Activated CD4-positive, alpha-beta memory T cell treated with anti-CD3 and anti-CD28 coated beads for 36 hours (primary cell): ENCODE measurements at regions not wholly inside any gene's neighbourhood (a gene's known extent, or its start where the extent isn't known, plus 50 kb on each side); places are given as distances from the start of the nearest gene placed in this dataset.

Experiments used
- CTCF ChIA-PET: fragments of 350-600 bp; sonication (Branson Sonifier 250); formaldehyde crosslinking; loops from one replicate; lab custom pipeline; 2021; ENCODE audit warnings: antibody characterized with exemption, inconsistent platforms; lab: Charles Lee
- POLR2A ChIA-PET: fragments of 350-600 bp; sonication (Branson Sonifier 250); formaldehyde crosslinking; loops from one replicate; lab custom pipeline; 2021; ENCODE audit warnings: antibody characterized with exemption; lab: Charles Lee
- DNase-seq: peaks from one replicate; pipeline ENCODE4 v3.0.0-alpha.2; 2020
- H3K27ac Mint-ChIP-seq: one replicate; pipeline ENCODE4 v1.8.0; 2021; ENCODE audit warnings: mixed read lengths
- H3K27me3 Mint-ChIP-seq: one replicate; pipeline ENCODE4 v1.8.0; 2021; ENCODE audit warnings: mixed read lengths
- H3K36me3 Mint-ChIP-seq: one replicate; pipeline ENCODE4 v1.8.0; 2021; ENCODE audit warnings: mixed read lengths
- H3K4me1 Mint-ChIP-seq: one replicate; pipeline ENCODE4 v1.8.0; 2021; ENCODE audit warnings: low read depth, mixed read lengths
- H3K4me3 Mint-ChIP-seq: one replicate; pipeline ENCODE4 v1.8.0; 2021; ENCODE audit warnings: mild to moderate bottlenecking, mixed read lengths
- H3K9me3 Mint-ChIP-seq: one replicate; pipeline ENCODE4 v1.8.0; 2021; ENCODE audit warnings: mixed read lengths
- intact Hi-C: fragments of 100-400 bp; cut with micrococcal nuclease; formaldehyde crosslinking; loops from one replicate; pipeline ENCODE4 v1.15.1; 2023

GRCh38 chr12:74896186-74896585 is 313.5 kb downstream of the KCNC2 start:
- no peak for DNase-seq
- intact Hi-C loops, result loop anchor here (5.0 to 10.0 kb wide), 3 partner anchors 51 to 581 kb away; no protein-coding TSS in a partner anchor
- Mint-ChIP-seq H3K4me1 (peaks cover 42% of the 10 kb centered on the region), H3K27ac (no peak overlapping the region), H3K4me3 (no peak overlapping the region), H3K36me3 (no peaks in the 10 kb centered on the region), H3K27me3 (no peaks in the 10 kb centered on the region), H3K9me3 (no peaks in the 10 kb centered on the region)
- ChIA-PET CTCF (no interaction called here), POLR2A (no interaction called here)

- no peak for DNase-seq
- no peaks in the 10 kb centered on the region for H3K9me3 Mint-ChIP-seq
- no peaks in the 10 kb centered on the region for H3K36me3 Mint-ChIP-seq
- POLR2A ChIA-PET, result no interaction called here
- H3K4me3 Mint-ChIP-seq, result no peak overlapping the region
- H3K27me3 Mint-ChIP-seq, result no peaks in the 10 kb centered on the region
- intact Hi-C loops, result loop anchor here (5.0 to 10.0 kb wide), 3 partner anchors 50 to 580 kb away; no protein-coding TSS in a partner anchor
- CTCF ChIA-PET, result no interaction called here
- H3K4me1 Mint-ChIP-seq, result peaks cover 29% of the 10 kb centered on the region
- H3K27ac Mint-ChIP-seq, result peak overlapping the region; percentile 9
Measured at GRCh38 chr12:74897425-74898211, 312.0 kb downstream of the KCNC2 start.

GRCh38 chr12:74899031-74899829 is 310.4 kb downstream of the KCNC2 start:
- no peaks in the 10 kb centered on the region for H3K27me3 Mint-ChIP-seq

GRCh38 chr12:74900232-74900631 is 309.4 kb downstream of the KCNC2 start:
- ChIA-PET CTCF (no interaction called here), POLR2A (no interaction called here)
- Mint-ChIP-seq H3K36me3 (no peaks in the 10 kb centered on the region), H3K9me3 (no peaks in the 10 kb centered on the region), H3K27ac (peak overlapping the region; percentile 6), H3K4me3 (no peak overlapping the region), H3K27me3 (no peaks in the 10 kb centered on the region), H3K4me1 (peaks cover 29% of the 10 kb centered on the region)
- intact Hi-C loops, result no loop called here
- DNase-seq, result no peak

More at GRCh38 chr12:74899031-74899829, 310.4 kb downstream of the KCNC2 start:
- no peaks in the 10 kb centered on the region for H3K36me3 Mint-ChIP-seq
- ChIA-PET POLR2A (no interaction called here), CTCF (no interaction called here)
- no peaks in the 10 kb centered on the region for H3K9me3 Mint-ChIP-seq
- H3K4me1 Mint-ChIP-seq, result peaks cover 29% of the 10 kb centered on the region
- intact Hi-C loops, result loop anchor here (1.0 to 10.0 kb wide), 4 partner anchors 9 to 578 kb away; no protein-coding TSS in a partner anchor
- H3K4me3 Mint-ChIP-seq, result no peak overlapping the region
- DNase-seq, result no peak
- H3K27ac Mint-ChIP-seq, result no peak overlapping the region

GRCh38 chr12:74903522-74903921 is 306.1 kb downstream of the KCNC2 start:
- CTCF ChIA-PET, result interaction anchor here (0.7 to 1.4 kb wide), 3 partner anchors 13 to 269 kb away, joined by 3 read pairs; no protein-coding TSS in a partner anchor
- Mint-ChIP-seq H3K27ac (no peak overlapping the region), H3K27me3 (no peaks in the 10 kb centered on the region), H3K9me3 (no peaks in the 10 kb centered on the region), H3K4me1 (peaks cover 22% of the 10 kb centered on the region), H3K4me3 (no peak overlapping the region), H3K36me3 (no peaks in the 10 kb centered on the region)
- no peak for DNase-seq
- POLR2A ChIA-PET, result no interaction called here
- intact Hi-C loops, result no loop called here

- Mint-ChIP-seq H3K9me3 (no peaks in the 10 kb centered on the region), H3K27me3 (no peaks in the 10 kb centered on the region), H3K4me1 (peaks cover 2% of the 10 kb centered on the region), H3K36me3 (no peaks in the 10 kb centered on the region), H3K27ac (no peak overlapping the region), H3K4me3 (no peak overlapping the region)
- POLR2A ChIA-PET, result no interaction called here
- DNase-seq, result no peak
- intact Hi-C loops, result no loop called here
- CTCF ChIA-PET, result no interaction called here
Measured at GRCh38 chr12:74906224-74906623, 303.4 kb downstream of the KCNC2 start.

- ChIA-PET POLR2A (no interaction called here), CTCF (interaction anchor here (0.6 to 1.1 kb wide), 2 partner anchors 21 to 134 kb away, joined by 4 read pairs; no protein-coding TSS in a partner anchor)
- Mint-ChIP-seq H3K4me1 (no peaks in the 10 kb centered on the region), H3K9me3 (no peaks in the 10 kb centered on the region), H3K27ac (no peak overlapping the region), H3K27me3 (no peaks in the 10 kb centered on the region), H3K4me3 (no peak overlapping the region), H3K36me3 (no peaks in the 10 kb centered on the region)
- no peak for DNase-seq
- intact Hi-C loops, result no loop called here
Measured at GRCh38 chr12:74910831-74911230, 298.8 kb downstream of the KCNC2 start.

GRCh38 chr12:74914378-74914777 is 295.3 kb downstream of the KCNC2 start:
- Mint-ChIP-seq H3K27ac (no peak overlapping the region), H3K36me3 (no peaks in the 10 kb centered on the region), H3K4me3 (no peak overlapping the region), H3K9me3 (no peaks in the 10 kb centered on the region), H3K4me1 (no peaks in the 10 kb centered on the region), H3K27me3 (no peaks in the 10 kb centered on the region)
- no peak for DNase-seq
- CTCF ChIA-PET, result no interaction called here
- intact Hi-C loops, result no loop called here
- POLR2A ChIA-PET, result no interaction called here

- Mint-ChIP-seq H3K4me3 (no peak overlapping the region), H3K27me3 (no peaks in the 10 kb centered on the region), H3K4me1 (no peaks in the 10 kb centered on the region), H3K36me3 (no peaks in the 10 kb centered on the region), H3K9me3 (no peaks in the 10 kb centered on the region), H3K27ac (no peak overlapping the region)
- CTCF ChIA-PET, result no interaction called here
- POLR2A ChIA-PET, result no interaction called here
- intact Hi-C loops, result no loop called here
- DNase-seq, result no peak
Measured at GRCh38 chr12:74915718-74916117, 293.9 kb downstream of the KCNC2 start.

GRCh38 chr12:74917743-74918142 is 291.9 kb downstream of the KCNC2 start:
- Mint-ChIP-seq H3K27me3 (no peaks in the 10 kb centered on the region), H3K9me3 (no peaks in the 10 kb centered on the region), H3K4me3 (no peak overlapping the region), H3K4me1 (no peaks in the 10 kb centered on the region), H3K36me3 (no peaks in the 10 kb centered on the region), H3K27ac (no peak overlapping the region)
- POLR2A ChIA-PET, result no interaction called here
- DNase-seq, result no peak
- intact Hi-C loops, result no loop called here
- CTCF ChIA-PET, result no interaction called here

- H3K27ac Mint-ChIP-seq, result no peak overlapping the region
- H3K4me1 Mint-ChIP-seq, result no peaks in the 10 kb centered on the region
- H3K36me3 Mint-ChIP-seq, result no peaks in the 10 kb centered on the region
- POLR2A ChIA-PET, result no interaction called here
- no peaks in the 10 kb centered on the region for H3K27me3 Mint-ChIP-seq
- DNase-seq, result no peak
- H3K9me3 Mint-ChIP-seq, result peaks cover 3% of the 10 kb centered on the region
- CTCF ChIA-PET, result no interaction called here
- no peak overlapping the region for H3K4me3 Mint-ChIP-seq
- intact Hi-C loops, result no loop called here
Measured at GRCh38 chr12:74918291-74918690, 291.3 kb downstream of the KCNC2 start.

GRCh38 chr12:74922117-74922516 is 287.5 kb downstream of the KCNC2 start:
- POLR2A ChIA-PET, result no interaction called here
- Mint-ChIP-seq H3K9me3 (peaks cover 16% of the 10 kb centered on the region), H3K36me3 (no peaks in the 10 kb centered on the region), H3K27ac (no peak overlapping the region), H3K27me3 (no peaks in the 10 kb centered on the region), H3K4me3 (no peak overlapping the region), H3K4me1 (no peaks in the 10 kb centered on the region)
- intact Hi-C loops, result no loop called here
- CTCF ChIA-PET, result no interaction called here
- no peak for DNase-seq
